C4-2B (cell line): ENCODE measurements at regions not wholly inside any gene's neighbourhood (a gene's known extent, or its start where the extent isn't known, plus 50 kb on each side); places are given as distances from the start of the nearest gene placed in this dataset.

Source experiments
- ZFX ChIP-seq: fragments of 450-650 bp; IDR thresholded peaks from 2 replicates; pipeline ENCODE4 v1.6.1; 2017
- TF ChIP-seq, protein P1 (sequence below): fragments of 450-650 bp; conservative IDR thresholded peaks from 2 replicates; pipeline ENCODE4 v1.5.1; 2017; ENCODE audit warnings: mild to moderate bottlenecking

DNA sequence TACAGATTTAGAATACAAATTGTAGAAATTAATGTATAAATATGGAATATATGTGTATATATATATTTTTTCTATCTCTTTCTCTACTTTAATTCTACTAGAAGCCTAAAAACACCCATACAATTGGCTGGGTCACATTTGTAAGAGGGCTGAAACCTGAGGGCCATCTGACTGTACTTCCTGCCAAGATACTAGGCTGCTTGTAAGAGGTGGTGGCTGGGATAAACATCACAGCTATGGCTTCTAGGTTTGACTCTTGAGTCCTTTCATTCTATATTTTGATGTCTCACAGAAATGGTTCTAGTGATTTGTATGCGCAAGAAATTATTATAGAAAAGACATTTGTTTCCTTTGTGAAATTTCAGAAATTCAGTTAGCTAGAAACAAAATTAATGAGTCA lies 1155.2 kb upstream of the B3GALT2 start:
- TF ChIP-seq, protein P1, sequence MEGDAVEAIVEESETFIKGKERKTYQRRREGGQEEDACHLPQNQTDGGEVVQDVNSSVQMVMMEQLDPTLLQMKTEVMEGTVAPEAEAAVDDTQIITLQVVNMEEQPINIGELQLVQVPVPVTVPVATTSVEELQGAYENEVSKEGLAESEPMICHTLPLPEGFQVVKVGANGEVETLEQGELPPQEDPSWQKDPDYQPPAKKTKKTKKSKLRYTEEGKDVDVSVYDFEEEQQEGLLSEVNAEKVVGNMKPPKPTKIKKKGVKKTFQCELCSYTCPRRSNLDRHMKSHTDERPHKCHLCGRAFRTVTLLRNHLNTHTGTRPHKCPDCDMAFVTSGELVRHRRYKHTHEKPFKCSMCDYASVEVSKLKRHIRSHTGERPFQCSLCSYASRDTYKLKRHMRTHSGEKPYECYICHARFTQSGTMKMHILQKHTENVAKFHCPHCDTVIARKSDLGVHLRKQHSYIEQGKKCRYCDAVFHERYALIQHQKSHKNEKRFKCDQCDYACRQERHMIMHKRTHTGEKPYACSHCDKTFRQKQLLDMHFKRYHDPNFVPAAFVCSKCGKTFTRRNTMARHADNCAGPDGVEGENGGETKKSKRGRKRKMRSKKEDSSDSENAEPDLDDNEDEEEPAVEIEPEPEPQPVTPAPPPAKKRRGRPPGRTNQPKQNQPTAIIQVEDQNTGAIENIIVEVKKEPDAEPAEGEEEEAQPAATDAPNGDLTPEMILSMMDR, result no peak
- no peak for TF ChIP-seq ZFX
